ENCODE measurements at regions not wholly inside any gene's neighbourhood (a gene's known extent, or its start where the extent isn't known, plus 50 kb on each side); places are given as distances from the start of the nearest gene placed in this dataset.
"Not testable (repeated sequence)": the region's sequence is repeated elsewhere in the genome, so short reads cannot be mapped to it uniquely, and the experiment has no call there.

DNA sequence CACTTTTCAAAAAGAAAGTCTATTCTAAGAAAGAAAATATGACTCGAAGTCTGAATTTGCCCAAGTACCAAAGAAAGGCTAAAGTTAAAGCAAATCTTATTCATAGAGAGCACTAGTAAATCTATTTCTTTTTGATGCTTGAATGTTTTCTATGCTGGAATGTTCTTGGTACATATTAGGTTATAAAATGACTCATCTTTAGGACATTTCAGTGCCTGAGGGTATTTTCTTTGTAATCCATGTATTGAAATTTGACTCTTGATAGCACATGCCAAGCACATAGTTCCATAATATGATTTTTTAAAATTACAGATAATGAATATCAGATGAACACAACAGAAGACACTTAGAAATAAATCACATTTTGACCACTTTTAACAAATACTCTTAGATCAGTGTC lies 232.8 kb downstream of the TRIML1 start:
- DNase-seq (ENCODE audit: low read depth, low spot score) = no peak

DNA sequence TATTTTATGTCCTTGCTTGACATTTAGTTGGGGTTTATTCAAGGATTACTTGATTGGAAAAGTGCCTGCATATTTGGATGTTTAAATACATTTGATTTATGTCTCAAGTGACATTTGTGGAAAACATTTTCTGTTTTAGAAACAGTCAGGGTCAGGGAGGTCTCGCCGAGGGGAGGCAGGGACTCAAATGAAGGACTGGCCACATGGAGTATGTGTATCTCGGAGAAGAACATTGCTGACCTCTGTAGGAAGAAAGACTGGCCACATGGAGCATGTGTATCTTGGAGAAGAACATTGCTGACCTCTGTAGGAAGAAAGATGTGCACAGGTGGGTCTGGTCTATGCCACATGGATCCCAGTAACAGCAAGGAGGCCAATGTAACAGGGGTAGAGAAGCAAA lies 233.6 kb downstream of the TRIML1 start:
- DNase-seq (ENCODE audit: low read depth, low spot score) = no peak

DNA sequence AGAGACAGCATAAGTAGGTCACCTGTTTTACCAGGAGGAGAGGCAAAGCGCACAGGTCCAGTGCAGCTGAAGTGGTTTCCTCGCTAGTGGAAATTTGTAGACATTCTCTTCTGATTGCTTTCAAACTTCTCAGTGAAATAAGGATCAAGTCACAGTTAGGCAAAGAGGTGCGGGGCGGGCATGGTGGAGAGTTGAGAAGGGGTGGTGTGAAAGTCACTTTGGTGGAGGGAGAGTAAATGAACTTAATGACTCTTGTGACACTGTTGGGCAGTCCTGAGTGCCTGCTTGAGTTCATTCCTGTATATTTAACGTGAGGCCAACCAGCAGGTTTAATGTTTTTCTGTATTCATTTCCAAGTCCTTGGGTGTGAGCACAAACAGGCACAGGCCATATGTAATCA lies 235.6 kb downstream of the TRIML1 start:
- DNase-seq (ENCODE audit: low read depth, low spot score) = no peak

DNA sequence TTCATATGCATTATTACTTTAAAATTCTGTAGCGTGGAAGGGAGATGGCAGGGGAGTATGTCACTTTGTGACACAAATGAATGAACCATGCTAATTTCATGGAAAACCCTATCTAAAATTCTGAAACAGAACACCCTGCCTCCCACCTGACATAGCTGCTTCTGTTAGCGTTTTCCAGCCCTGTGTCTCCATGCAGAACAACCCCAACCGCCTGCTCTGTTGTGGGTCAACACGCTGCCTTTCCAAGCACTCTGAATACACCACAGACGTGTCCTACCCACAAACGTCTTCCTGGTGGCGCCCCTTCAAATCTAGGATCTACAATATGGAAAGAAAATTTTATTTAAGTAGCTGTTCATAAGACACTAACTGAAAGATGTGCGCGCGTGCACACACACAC lies 238.6 kb downstream of the TRIML1 start:
- no peak for DNase-seq (ENCODE audit: low read depth, low spot score)

DNA sequence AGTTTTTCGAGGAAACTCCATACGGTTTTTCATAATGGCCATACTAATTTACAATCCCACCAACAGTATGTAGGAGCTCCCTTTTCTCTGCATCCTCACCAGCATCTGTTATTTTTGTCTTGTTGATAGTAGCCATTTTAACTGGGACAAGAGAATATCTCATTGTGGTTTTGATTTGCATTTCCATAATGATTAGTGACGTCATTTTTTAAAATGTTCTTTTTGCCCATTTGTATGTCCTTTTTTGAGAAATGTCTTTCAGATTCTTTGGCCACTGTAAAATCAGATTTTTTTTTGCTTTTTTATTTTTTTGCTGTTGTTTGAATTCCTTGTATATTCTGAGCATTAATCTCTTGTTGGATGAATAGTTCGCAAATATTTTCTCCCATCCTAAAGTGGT lies 243.9 kb downstream of the TRIML1 start:
- no peak for DNase-seq (ENCODE audit: low read depth, low spot score)

DNA sequence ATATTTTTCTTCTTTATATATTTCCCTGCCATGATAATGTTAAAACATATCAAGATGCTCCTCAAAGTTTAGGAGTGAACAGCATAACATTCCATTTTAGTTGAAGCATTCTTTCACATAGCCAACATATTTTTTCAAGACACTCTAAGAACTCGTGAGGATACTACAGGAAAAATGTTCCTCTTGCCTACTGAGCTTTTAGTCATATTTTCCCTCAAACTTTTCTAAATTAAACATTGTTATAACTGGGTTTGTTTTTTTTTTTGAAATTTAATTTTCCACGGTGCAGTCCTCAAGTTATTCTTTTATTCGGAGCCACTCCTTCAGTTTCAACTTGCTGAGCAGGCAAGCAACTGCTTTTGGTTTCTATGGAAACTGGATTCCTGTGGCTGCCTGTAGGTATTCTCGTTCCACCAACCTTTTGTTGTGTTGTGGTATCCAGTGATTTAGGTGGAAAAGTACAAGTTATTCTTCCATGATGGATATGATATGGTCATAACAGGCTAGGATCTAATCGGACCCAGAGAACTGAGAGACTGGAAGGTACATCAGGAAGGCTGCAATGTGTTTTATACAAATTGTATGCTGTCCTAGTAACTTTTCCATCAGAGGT lies 248.0 kb downstream of the TRIML1 start:
- no peak for DNase-seq (ENCODE audit: low read depth, low spot score)

DNA sequence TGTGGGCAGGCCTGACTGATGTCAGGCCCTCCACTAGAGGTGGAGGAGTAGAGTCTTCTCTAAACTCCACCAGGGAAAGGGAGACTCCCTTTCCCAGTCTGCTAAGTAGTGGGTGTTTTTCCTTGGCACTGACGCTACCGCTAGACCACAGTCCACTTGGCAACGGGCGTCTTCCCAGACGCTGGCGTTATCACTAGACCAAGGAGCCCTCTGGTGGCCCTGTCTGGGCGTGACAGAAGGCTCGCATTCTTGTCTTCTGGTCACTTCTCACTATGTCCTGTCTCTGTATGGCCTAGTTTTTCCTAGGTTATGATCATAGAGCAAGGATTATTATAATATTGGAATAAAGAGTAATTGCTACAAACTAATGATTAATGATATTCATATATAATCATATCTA lies 252.1 kb downstream of the TRIML1 start:
- not testable (repeated sequence) for DNase-seq (ENCODE audit: low read depth, low spot score)

DNA sequence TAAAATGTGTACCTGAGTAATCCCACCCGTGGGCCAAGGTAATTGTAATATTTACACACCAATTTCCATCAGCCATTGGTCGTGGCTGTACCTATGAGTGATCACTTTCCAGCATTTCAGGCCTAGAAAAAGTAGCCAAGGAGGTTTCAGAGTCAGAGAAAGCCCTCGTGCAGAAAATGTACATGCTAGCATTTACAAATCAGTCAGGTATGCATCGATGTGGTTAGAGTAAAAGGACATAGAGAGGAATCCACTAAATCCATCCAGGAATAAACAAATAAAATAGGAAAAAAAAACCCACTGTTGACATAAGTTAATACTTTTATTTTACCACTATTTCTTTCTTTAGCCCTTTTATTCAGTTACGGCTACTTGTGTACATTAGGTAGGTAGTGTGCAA lies 256.8 kb downstream of the TRIML1 start:
- no peak for DNase-seq (ENCODE audit: low read depth, low spot score)

DNA sequence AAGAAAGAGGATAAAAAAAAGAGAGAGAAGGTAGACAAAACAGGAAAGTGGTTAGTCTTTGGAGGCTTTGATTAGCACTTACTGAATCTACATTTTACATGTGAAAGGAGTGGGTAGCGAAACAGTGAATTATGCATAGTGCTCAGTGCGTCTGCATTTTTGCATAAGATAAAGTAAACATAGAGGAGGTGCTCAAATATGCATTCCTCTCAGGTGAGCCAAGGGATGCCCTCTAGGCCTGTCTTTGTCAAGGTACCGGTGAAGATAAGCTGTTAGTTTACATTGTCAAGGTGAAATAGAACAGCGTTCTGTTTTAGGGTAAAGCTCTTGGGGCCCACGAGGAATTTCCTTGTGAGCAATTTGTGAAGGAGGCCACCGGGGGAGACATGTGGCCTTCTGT lies 260.6 kb downstream of the TRIML1 start:
- no peak for DNase-seq (ENCODE audit: low read depth, low spot score)

DNA sequence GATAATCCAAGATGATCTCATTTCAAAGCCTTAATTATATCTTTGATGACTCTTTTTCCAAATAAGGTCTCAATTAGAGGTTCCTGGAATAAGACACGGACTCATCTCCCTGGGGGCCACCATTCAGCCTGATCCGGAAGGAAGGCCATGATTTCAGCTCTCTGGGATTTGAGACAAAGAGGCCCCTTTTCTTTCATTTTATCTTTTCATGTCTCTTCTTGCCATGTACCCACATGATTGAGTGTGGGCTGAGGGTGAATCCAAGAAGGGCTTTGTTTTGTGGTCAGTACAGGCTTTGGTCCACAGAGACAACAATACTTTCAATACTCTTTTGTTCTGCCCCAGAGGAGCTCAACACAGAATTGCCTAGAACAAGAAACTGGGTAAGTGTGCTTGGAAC lies 261.2 kb downstream of the TRIML1 start:
- no peak for DNase-seq (ENCODE audit: low read depth, low spot score)

DNA sequence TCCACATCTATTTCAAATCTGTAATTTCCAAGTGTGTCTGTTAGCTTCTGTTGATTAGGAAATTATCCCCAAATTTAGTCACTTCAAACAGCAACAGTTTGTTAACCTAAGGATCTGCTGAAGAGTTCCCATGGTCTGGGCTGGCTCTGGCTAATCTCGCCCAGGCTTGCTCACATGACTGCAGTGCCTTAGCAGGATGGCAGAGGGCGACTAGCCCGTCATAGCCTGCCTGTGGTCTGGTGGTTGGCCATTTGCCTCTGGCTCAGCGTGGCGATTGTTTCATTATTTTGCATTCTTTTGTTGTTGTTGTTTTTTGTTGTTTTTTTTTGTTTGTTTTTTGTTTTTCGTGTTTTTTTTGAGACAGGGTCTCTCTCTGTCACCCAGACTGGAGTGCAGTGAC lies 264.0 kb downstream of the TRIML1 start:
- DNase-seq (ENCODE audit: low read depth, low spot score) = no peak

DNA sequence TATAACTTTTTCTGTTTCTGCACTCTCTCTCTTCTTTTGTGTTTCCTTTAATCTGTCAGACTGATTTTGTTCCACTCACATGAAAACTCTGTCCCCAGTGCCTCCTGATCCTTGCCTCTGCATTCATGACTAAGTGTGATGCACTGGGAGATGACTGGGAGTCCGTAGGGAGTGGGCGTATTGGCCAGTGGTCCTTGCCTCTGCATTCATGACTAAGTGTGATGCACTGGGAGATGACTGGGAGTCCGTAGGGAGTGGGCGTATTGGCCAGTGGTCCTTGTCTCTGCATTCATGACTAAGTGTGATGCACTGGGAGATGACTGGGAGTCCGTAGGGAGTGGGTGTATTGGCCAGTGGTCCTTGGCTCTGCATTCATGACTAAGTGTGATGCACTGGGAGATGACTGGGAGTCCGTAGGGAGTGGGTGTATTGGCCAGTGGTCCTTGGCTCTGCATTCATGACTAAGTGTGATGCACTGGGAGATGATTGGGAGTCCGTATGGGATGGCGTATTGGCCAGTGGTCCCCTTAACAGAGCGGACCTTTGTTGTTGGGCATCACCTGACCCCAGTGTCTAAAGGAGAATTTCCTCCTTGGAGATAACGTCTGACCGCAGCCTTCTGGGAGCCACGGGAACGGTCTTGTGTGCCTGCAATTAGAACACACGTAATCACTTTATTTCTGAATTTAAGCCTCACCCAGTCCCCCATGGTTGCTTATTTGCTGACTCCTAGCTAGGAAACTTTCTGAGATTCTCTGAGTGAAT lies 266.0 kb downstream of the TRIML1 start:
- DNase-seq (ENCODE audit: low read depth, low spot score) = not testable (repeated sequence)

DNA sequence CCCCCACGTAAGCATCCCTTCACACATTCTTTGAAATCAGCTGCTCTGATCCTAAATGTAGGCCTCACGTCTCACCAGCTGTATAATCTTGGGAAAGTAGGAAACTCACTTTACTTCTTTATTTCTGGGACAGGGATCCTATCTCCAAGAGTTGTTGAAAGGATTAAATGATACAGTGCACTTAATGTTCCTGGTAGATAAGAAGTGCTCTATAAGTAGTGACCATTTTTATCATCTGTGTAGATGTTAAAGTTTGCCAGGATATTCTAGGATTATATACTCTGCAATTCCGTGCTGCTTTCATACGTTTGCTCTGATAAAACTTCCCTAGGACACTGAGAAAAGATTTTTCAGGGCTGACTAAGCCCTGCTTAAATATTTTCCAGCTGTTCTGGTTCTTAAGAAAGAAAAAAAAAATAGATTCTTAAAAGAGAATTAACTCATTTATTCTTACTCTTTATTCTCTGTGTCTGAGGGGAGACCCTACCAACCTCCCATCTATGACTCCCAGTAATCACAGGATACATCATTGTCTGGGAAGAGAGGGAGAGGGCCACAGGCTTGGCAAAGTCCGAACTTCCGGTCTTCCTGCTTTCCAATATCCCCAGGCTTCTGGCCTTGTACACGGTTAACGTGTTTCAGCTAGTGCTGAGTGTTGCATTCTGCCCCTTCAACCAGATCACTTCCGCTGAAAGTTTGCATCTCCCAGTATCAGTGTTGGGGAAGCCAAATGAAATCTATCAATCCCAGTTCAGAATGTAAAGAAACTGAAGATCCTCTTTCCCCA lies 269.2 kb downstream of the TRIML1 start:
- no peak for DNase-seq (ENCODE audit: low read depth, low spot score)

DNA sequence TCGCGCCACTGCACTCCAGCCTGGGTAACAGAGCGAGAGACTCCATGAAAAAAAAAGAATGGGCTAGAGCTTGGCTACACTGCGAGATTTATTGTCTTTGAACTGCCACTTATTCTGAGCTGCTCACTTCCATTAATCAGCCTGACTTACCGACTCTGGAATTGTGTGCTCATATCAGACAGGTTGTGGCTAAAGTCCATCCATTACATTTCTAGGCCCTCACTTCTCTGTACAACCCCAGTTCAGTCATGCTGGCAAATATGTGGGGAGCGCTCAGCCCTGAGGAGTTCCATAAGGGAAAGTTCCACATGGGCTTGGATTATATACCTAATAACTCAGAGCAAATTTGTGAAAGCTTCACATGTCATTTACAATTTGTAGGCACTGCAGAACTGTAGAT lies 270.6 kb downstream of the TRIML1 start:
- no peak for DNase-seq (ENCODE audit: low read depth, low spot score)

DNA sequence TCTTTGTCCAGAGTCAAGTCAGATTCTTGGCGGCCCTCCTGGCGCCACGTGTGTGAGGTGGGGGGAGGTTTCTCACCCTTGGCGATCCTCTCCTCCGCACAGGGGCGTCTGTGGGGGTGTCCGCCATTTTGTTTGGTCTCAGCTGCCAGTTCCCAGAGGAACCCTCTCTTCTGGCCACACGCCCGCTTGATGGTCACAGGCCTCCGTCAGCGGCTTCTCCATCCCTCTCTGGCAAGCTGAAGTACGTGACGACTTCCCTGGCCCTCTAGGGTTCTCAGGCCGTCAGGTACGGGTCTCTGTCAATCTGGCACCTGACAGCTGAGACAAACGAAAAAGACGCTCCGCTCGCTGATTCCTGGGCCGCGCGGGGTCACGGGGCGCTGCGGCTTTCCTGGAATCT lies 272.6 kb downstream of the TRIML1 start:
- DNase-seq (ENCODE audit: low read depth, low spot score) = no peak

DNA sequence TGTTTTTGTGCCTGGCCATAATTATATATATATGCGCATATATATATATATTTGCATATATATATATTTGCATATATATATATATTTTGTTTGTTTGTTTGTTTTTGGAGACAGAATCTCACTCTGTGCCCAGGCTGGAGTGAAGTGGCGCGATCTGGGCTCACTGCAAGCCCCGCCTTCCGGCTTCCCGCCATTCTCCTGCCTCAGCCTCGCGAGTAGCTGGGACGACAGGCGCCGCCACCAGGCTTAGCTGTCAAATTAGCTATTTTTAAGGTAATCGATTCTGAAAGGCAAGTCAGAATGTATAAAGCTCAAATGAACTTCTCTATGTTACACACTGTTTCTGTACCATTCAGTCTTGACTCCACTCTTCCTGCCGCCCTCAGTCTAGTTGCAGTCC lies 273.3 kb downstream of the TRIML1 start:
- no peak for DNase-seq (ENCODE audit: low read depth, low spot score)

DNA sequence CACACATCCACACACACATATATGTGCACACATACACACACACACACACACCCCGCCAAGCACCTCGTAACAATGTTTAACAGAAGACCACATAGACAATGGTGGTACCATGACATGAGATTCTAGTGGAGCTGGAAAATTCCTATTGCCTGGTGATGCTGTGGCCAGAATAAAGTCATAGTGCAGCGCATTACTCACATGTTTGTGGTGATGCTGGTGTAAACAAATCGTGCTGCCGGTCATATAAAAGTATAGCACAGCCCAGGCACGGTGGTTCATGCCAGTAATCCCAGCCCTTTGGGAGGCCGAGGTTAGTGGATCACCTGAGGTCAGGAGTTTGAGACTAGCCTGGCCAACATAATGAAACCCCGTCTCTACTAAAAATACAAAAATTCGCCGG lies 275.2 kb downstream of the TRIML1 start:
- DNase-seq (ENCODE audit: low read depth, low spot score) = no peak

DNA sequence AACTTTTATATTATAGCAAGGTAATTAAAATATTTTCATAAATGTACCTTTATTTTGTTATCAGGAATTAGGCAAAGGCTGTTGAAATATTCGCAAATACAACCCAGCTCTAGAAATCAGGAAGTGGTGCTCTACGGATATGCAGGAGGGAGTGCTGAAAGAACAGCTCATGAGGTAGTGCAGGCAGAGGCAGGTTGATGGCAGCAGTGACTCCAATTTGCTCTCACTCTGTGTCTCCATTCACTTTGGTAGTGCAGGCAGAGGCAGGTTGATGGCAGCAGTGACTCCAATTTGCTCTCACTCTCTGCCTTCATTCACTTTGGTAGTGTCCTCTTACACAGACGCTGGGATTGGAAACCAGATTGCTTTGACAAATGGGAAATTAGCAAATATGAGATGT lies 277.9 kb downstream of the TRIML1 start:
- no peak for DNase-seq (ENCODE audit: low read depth, low spot score)

DNA sequence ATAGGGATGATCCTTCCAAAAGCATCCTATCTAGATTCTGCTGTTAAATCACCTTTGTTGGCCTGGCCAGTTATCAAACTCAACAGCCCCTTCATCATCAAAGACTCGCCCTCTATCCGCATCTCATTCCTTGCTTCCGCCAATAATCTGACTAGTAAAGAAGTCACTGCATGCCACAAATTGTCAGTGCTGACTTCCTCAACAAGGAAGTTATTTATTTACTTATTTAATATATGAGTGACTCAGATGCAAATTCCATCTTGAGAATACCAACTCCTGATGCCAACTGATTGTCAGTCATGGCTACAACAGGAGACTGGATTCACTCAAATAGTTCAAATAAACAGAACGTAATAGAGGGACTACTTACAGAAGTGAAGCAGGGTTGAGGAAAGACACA lies 283.8 kb downstream of the TRIML1 start:
- no peak for DNase-seq (ENCODE audit: low read depth, low spot score)

DNA sequence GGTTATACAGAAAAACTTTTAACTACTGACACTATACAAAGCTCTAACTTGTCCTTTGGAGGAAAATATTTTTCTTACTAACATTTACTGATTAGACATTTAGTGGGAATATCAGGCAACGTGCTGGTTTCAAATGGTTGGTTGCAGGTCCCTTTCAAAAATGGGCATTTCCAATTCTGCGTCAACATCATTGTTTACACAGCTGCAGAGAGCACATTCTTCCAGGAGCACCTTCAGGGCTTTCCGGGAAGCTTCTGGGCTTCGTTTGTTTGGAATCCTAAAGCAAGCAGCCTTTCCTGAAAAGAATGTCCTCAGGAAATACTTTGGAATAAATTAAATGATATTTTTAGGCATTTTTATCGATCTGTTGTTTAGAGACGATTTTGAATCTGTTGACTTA lies 289.7 kb downstream of the TRIML1 start:
- no peak for DNase-seq (ENCODE audit: low read depth, low spot score)

DNA sequence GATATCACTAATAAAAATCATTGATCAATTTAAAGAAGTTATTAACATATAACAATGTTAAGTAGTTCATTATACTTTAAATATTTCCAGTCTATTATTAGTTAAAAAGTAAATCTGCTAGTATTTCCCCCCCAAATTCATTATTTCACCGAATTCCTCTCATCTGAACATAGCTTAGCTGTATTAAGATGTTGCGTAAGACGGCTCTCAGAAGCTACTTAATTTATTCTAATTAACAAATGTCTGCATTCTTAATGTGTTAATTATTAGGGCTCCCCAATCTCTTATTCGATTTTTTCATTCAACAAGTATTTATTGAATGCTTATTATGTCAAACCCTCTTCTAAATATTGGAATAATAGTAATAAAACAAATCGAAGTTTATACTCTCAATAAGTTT lies 290.7 kb downstream of the TRIML1 start:
- DNase-seq (ENCODE audit: low read depth, low spot score) = no peak

DNA sequence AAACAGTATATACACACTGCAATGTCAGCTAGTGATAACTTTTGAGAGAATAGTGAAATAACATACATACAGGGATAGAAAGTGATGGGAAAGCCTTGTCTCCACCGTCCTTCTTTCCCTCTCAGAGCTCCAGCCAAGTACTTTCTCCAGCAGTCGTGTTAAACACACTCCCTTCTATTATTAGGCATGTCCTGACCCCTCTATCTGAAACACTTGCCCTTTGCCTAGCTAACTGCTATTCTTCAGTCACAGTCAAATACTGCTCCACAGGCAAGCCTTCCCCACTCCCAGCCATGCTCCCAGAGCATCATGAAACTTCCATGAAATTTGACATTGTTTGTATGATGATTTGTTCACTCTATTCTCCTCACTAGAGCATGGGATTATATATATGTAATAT lies 291.1 kb downstream of the TRIML1 start:
- no peak for DNase-seq (ENCODE audit: low read depth, low spot score)

DNA sequence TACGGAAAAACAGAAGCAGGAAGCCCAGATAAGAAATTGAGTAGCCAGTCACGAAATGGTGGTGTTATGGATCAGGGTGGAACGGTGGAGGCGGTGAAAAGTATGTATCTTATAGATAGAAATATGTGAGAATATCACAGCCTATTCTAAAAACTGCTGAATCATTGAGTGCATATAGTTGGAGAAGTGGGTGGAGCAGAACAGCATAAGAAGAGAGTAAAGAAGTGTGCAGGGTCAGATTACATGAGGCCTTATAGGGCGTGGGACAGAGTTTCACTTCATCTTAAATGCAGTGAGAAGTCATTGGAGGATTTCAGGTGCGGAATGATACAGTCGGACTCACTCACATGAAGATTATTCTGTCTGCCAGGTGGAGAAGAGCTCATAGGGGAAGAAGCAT lies 293.1 kb downstream of the TRIML1 start:
- DNase-seq (ENCODE audit: low read depth, low spot score) = no peak
